ENCODE measurements at regions not wholly inside any gene's neighbourhood (a gene's known extent, or its start where the extent isn't known, plus 50 kb on each side); places are given as distances from the start of the nearest gene placed in this dataset.

- H3K4me3 ChIP-seq (ENCODE audit: low read depth, low read length) = no peak overlapping the region
- no peak for TF ChIP-seq CTCF (IDR thresholded peaks at IDR 0.05; ENCODE audit: low read depth, low read length)
- no peak for DNase-seq (ENCODE audit: low read depth, low spot score)
- in situ Hi-C loops (cut with HindIII; ENCODE audit: low sequenced_read_pairs) = no loop called here
These were observed 53.3 kb upstream of the CXCR4 start for GRCh38 chr2:136171223-136171622.

- DNase-seq (ENCODE audit: low read depth, low spot score) = no peak
- in situ Hi-C loops (cut with HindIII; ENCODE audit: low sequenced_read_pairs) = no loop called here
These were observed 50.8 kb upstream of the CXCR4 start for GRCh38 chr2:136168720-136169119.

GRCh38 chr2:136167721-136168475 lies 49.9 kb upstream of the CXCR4 start:
- in situ Hi-C loops (cut with HindIII; ENCODE audit: low sequenced_read_pairs) = no loop called here
- no peak for TF ChIP-seq CTCF (IDR thresholded peaks at IDR 0.05; ENCODE audit: low read depth, low read length)
- no peak for DNase-seq (ENCODE audit: low read depth, low spot score)
- H3K4me3 ChIP-seq (ENCODE audit: low read depth, low read length) = no peak overlapping the region

More at GRCh38 chr2:136168720-136169119, 50.8 kb upstream of the CXCR4 start:
- TF ChIP-seq CTCF (IDR thresholded peaks at IDR 0.05; ENCODE audit: low read depth, low read length) = no peak
- no peak overlapping the region for H3K4me3 ChIP-seq (ENCODE audit: low read depth, low read length)

Measured in astrocyte of the spinal cord (primary cell).